Ovary (tissue), 3 donors: ENCODE measurements at regions not wholly inside any gene's neighbourhood (a gene's known extent, or its start where the extent isn't known, plus 50 kb on each side); places are given as distances from the start of the nearest gene placed in this dataset.

Experiments used
- CTCF ChIP-seq, 3 donors: fragments of 450-650 bp in 2 of 3; fragments of 200-600 bp in 1 of 3; IDR thresholded peaks; one replicate each; pipeline versions ENCODE4 v1.5.1 to v1.8.0; 2016 to 2022; ENCODE audit warnings: antibody characterized with exemption in 3 of 3, mild to moderate bottlenecking in 1 of 3
- POLR2A ChIP-seq: fragments of 450-650 bp; IDR thresholded peaks from one replicate; pipeline ENCODE4 v1.6.1; 2017; ENCODE audit warnings: antibody characterized with exemption, mild to moderate bottlenecking, moderate library complexity
- donor health status: DM: no; HTN: no; CAD: no.

DNA sequence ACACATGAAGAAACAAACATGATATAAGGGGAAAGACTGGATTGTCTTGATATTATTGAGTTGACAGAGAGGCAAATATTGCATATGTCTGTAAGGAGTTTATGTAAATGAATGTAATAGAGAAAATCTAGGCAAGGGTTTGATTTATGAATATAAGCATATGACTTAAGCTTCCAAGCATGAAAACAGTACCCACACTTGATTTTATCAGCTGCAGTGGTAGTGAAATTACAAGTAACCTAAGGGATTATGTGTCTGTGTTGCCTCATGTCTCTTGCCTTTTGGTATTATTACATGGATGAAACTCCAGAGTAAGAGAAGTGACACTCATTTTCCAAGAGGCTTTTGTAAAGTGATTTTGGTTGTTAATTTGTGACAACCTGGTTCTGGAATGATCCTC is 1678.9 kb downstream of the KCNT2 start:
- no peak for TF ChIP-seq CTCF (IDR thresholded peaks at IDR 0.05)
- TF ChIP-seq POLR2A = no peak
